HG02678 (cell line): ENCODE measurements at regions not wholly inside any gene's neighbourhood (a gene's known extent, or its start where the extent isn't known, plus 50 kb on each side); places are given as distances from the start of the nearest gene placed in this dataset.
A peak's percentile ranks its signal among the peaks of the same experiment; 100 is the strongest.
"Not testable (repeated sequence)": the region's sequence is repeated elsewhere in the genome, so short reads cannot be mapped to it uniquely, and the experiment has no call there.

Experiments
- ATAC-seq: cut with Tn5 transposase; IDR thresholded peaks from one replicate; pipeline ENCODE4 v1.9.1; 2021; ENCODE audit warnings: mild to moderate bottlenecking, moderate library complexity; ENCODE audit not compliant: unreplicated experiment

GRCh38 chr4:111919639-111920038 is 225.6 kb upstream of the FAM241A start:
- ATAC-seq, result no peak

GRCh38 chr4:111921714-111922113 is 223.5 kb upstream of the FAM241A start:
- no peak for ATAC-seq

- ATAC-seq, result no peak
Measured at GRCh38 chr4:111923786-111924185, 221.5 kb upstream of the FAM241A start.

GRCh38 chr4:111924696-111925095 is 220.6 kb upstream of the FAM241A start:
- no peak for ATAC-seq

GRCh38 chr4:111930659-111931058 is 214.6 kb upstream of the FAM241A start:
- ATAC-seq, result peak; percentile 99

GRCh38 chr4:111933703-111934102 is 211.6 kb upstream of the FAM241A start:
- no peak for ATAC-seq

- no peak for ATAC-seq
Measured at GRCh38 chr4:111934314-111934713, 210.9 kb upstream of the FAM241A start.

- peak; percentile 87 for ATAC-seq
Measured at GRCh38 chr4:111937368-111937767, 207.9 kb upstream of the FAM241A start.

GRCh38 chr4:111941957-111942356 is 203.3 kb upstream of the FAM241A start:
- ATAC-seq, result no peak

GRCh38 chr4:111943796-111944203 is 201.5 kb upstream of the FAM241A start:
- peak; percentile 98 for ATAC-seq

GRCh38 chr4:111945014-111945413 is 200.2 kb upstream of the FAM241A start:
- ATAC-seq, result no peak

- no peak for ATAC-seq
Measured at GRCh38 chr4:111946800-111947199, 198.5 kb upstream of the FAM241A start.

- ATAC-seq, result no peak
Measured at GRCh38 chr4:111952688-111953087, 192.6 kb upstream of the FAM241A start.

- no peak for ATAC-seq
Measured at GRCh38 chr4:111954550-111954949, 190.7 kb upstream of the FAM241A start.

- ATAC-seq, result no peak
Measured at GRCh38 chr4:111955001-111955400, 190.3 kb upstream of the FAM241A start.

GRCh38 chr4:111957116-111957515 is 188.1 kb upstream of the FAM241A start:
- ATAC-seq, result no peak

- no peak for ATAC-seq
Measured at GRCh38 chr4:111957997-111958396, 187.3 kb upstream of the FAM241A start.

- ATAC-seq, result peak; percentile 43
Measured at GRCh38 chr4:111959222-111959621, 186.0 kb upstream of the FAM241A start.

GRCh38 chr4:111960241-111960667 is 185.0 kb upstream of the FAM241A start:
- ATAC-seq, result peak; percentile 87

GRCh38 chr4:111961026-111961425 is 184.2 kb upstream of the FAM241A start:
- ATAC-seq, result not testable (repeated sequence)

- ATAC-seq, result no peak
Measured at GRCh38 chr4:111961809-111962208, 183.4 kb upstream of the FAM241A start.

GRCh38 chr4:111963158-111963700 is 182.0 kb upstream of the FAM241A start:
- ATAC-seq, result no peak

- no peak for ATAC-seq
Measured at GRCh38 chr4:111977419-111977965, 167.8 kb upstream of the FAM241A start.
